HG03442 (cell line): ENCODE measurements at regions not wholly inside any gene's neighbourhood (a gene's known extent, or its start where the extent isn't known, plus 50 kb on each side); places are given as distances from the start of the nearest gene placed in this dataset.

ENCODE experiments used
- ATAC-seq: cut with Tn5 transposase; IDR thresholded peaks from one replicate; pipeline ENCODE4 v1.9.1; 2021; ENCODE audit warnings: mild to moderate bottlenecking, moderate library complexity; ENCODE audit not compliant: unreplicated experiment

GRCh38 chr4:100811046-100811445 lies 293.2 kb upstream of the EMCN start:
- ATAC-seq: no peak

DNA sequence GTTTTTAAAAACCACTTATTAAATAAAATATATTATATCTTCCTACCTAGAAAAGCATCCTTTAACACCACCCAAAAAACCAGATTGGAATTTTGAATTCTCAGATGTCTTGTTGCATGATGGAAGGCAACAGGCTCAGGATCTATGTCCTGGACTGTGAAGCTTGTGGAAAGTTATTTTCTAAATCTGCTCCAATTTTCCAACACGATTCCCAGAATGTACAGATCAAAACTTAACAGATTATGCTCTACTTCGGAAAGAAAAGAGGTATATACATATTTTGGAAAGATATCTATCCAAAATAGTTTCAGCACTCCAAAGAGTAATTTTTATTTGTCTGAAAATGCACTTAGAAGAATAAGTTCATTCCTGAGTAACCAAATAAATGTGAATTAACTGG lies 291.7 kb upstream of the EMCN start:
- ATAC-seq: no peak

GRCh38 chr4:100806988-100807387 lies 289.2 kb upstream of the EMCN start:
- no peak for ATAC-seq

- ATAC-seq: no peak
Measured at GRCh38 chr4:100805538-100805937, 287.7 kb upstream of the EMCN start.

- ATAC-seq: no peak
Measured at GRCh38 chr4:100804576-100805360, 286.9 kb upstream of the EMCN start.

GRCh38 chr4:100803751-100804150 lies 285.9 kb upstream of the EMCN start:
- no peak for ATAC-seq

GRCh38 chr4:100799761-100800539 lies 282.1 kb upstream of the EMCN start:
- no peak for ATAC-seq

GRCh38 chr4:100797791-100798190 lies 280.0 kb upstream of the EMCN start:
- ATAC-seq: no peak

GRCh38 chr4:100797356-100797755 lies 279.5 kb upstream of the EMCN start:
- no peak for ATAC-seq

DNA sequence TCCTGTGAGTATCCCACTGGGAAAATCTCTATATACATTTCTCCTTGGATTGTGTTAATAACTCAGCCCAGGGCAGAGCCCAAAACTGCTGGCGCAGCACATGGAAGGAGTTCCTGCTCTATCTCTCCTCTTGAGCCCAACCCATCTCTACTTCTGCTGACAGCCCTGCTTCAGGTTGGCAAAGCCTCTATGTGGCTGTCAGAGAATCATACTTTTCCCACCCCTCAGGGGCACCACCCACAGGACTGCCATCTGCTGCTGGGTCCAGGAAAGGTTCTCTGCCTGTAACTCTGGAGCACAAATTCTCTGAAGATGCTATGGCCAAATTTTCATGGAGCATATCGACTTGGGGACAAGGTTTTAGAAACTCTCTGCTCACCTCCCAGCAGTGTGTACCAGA lies 278.5 kb upstream of the EMCN start:
- ATAC-seq: no peak

DNA sequence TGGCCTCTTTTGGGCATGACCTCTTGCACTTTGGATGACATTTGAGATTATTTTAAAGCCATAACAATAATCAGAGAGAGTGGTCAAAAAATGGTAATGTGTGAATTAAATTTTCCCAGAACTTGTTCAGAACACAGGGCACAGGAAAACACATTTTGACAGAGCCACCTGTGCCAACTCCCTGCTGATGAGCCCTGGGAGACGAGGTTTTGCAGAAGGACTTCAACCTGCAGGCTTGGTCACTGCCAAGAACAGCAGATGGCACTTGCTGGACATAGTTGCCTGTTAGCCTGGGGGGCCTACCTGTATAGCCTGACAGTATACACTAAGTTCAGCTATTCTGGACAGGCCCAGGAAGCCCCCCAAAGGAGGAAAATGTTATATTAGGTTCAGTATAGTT lies 277.8 kb upstream of the EMCN start:
- no peak for ATAC-seq

- ATAC-seq: no peak
Measured at GRCh38 chr4:100790836-100791615, 273.2 kb upstream of the EMCN start.

- no peak for ATAC-seq
Measured at GRCh38 chr4:100789991-100790390, 272.2 kb upstream of the EMCN start.

- ATAC-seq: no peak
Measured at GRCh38 chr4:100786481-100786880, 268.7 kb upstream of the EMCN start.

DNA sequence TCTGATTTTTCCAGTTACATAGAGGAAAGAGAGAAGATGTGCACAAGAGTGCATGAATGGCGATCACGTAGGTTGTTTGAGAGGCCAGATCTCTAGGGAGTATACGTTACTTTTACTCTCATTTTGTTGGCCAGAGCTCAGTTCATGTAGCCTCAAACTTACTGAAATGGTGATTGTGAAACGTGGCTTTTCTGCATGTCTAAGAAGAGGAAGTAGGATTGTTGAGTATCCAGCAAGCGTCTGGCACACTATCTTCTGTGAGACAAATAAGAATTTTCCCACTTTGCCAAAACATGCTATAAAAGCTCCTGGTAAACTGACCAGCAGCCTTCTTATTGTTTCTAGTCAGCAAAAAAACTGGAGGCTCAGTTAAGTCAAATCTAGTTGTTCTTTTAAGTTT lies 264.5 kb upstream of the EMCN start:
- ATAC-seq: no peak

- ATAC-seq: no peak
Measured at GRCh38 chr4:100781435-100781834, 263.6 kb upstream of the EMCN start.

DNA sequence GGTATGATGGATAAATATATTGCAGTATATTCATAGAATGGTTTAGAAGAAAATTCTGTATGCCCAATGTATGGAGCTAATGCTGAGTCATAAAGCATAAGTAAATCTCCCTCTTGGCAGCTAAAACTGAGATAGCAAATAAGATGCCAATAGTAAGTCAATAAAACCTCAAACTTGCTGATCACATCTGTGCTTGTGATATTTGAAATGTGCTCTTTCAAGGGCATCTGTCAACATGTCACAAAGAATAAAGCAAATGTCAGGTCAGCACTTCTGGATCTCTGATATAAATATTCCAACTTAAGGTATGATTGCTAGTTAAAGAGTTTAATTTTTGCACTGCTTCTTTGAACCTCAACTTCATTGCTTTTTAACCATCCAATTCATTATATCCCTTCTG lies 262.3 kb upstream of the EMCN start:
- no peak for ATAC-seq

DNA sequence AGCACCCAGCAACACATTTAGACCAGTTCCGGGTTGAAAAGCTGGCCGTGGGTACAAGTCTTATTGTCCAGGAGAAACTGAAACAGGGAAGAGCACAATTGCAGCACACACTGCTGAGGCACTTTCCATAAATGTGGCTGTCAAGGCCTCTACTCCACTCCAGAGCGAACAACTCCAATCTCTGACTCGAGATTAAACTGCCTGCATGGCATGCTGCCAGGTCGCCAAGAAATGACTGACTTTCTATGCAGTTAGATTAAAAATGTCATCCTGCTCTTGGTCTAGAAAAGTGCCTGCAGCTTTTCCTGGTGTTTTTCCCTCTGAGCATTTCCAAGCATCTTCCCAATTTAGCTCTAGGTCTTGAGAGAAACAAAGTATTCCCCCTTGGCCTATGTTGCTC lies 260.6 kb upstream of the EMCN start:
- no peak for ATAC-seq

GRCh38 chr4:100762738-100763137 lies 244.9 kb upstream of the EMCN start:
- ATAC-seq: no peak

DNA sequence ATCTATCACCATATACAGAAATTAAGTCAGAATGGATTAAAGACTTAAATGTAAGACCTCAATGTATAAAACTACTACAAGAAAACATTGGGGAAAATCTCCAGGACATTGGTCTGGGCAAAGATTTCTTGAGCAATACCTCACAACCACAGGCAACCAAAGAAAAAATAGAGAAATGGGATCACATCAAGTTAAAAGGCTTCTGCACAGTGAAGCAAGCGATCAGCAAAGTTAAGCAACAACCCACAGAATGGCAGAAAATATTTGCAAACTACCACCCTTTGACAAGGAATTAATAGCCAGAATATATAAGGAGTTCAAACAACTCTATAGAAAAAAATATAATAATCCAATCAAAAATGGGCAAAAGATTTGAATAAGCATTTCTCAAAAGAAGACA lies 236.9 kb upstream of the EMCN start:
- ATAC-seq: no peak

DNA sequence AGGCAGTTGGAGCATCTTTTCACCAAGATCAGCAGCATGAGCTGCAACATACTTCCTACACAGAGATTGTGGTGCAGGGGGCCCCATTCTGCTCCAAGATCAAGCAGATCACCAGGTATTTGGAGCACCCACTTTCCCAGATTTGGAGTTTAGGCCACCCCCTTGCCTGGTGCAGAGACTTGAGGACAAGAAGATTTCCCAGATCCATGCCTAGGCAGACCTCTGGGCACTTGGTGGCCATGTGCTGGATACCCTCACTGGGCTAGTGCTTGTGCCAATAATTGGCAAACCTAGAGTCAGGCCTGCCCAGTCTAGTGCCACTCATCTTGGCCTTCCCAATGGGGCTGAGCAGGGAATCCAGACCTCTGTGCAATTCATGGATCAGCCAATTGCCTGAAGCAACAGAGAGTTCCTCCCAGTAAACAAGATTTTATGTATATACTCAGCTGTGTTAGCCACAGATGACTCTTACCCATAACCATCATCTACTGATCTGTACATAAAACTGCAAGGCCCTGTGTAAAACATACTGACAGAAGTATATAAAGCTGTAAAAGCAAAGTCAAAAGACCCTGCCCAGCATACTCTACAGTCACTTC lies 228.4 kb upstream of the EMCN start:
- no peak for ATAC-seq
